Astrocyte (in vitro differentiated cells and primary cell): ENCODE measurements at regions not wholly inside any gene's neighbourhood (a gene's known extent, or its start where the extent isn't known, plus 50 kb on each side); places are given as distances from the start of the nearest gene placed in this dataset.

Experiments used
- DNase-seq: peaks from one replicate; pipeline ENCODE4 v3.0.0-alpha.2; 2010; ENCODE audit warnings: low read depth
- FAIRE-seq: peaks from 2 replicates; lab custom pipeline; 2011; peaks lifted over from hg19 to GRCh38; lab: Jason Lieb, UNC
- H2AFZ ChIP-seq: 2 replicates; pipeline ENCODE4 v1.6.0; 2012; ENCODE audit warnings: low read depth, low read length, inconsistent platforms
- H3K27ac ChIP-seq: 2 replicates; pipeline ENCODE4 v1.5.1; 2011; ENCODE audit warnings: low read depth, low read length, inconsistent platforms
- H3K27me3 ChIP-seq: 2 replicates; pipeline ENCODE4 v1.6.0; 2011; ENCODE audit warnings: low read length, inconsistent platforms; ENCODE audit not compliant: insufficient read depth
- H3K36me3 ChIP-seq: 2 replicates; pipeline ENCODE4 v1.5.1; 2011; ENCODE audit warnings: low read length, inconsistent platforms; ENCODE audit not compliant: insufficient read depth
- H3K4me1 ChIP-seq: 2 replicates; pipeline ENCODE4 v1.5.1; 2011; ENCODE audit warnings: low read length, inconsistent platforms; ENCODE audit not compliant: insufficient read depth
- H3K4me2 ChIP-seq: 2 replicates; pipeline ENCODE4 v1.6.0; 2012; ENCODE audit warnings: low read length, inconsistent platforms
- H3K4me3 ChIP-seq: 2 replicates; pipeline ENCODE4 v1.5.1; 2011; ENCODE audit warnings: low read depth, mild to moderate bottlenecking, low read length, inconsistent platforms; ENCODE audit not compliant: insufficient read depth
- H3K79me2 ChIP-seq: 2 replicates; pipeline ENCODE4 v1.6.0; 2012; ENCODE audit warnings: mild to moderate bottlenecking, low read length, inconsistent platforms; ENCODE audit not compliant: insufficient read depth
- H3K9ac ChIP-seq: 2 replicates; pipeline ENCODE4 v1.6.0; 2012; ENCODE audit warnings: mild to moderate bottlenecking, low read length, inconsistent platforms
- H3K9me3 ChIP-seq: 2 replicates; pipeline ENCODE4 v1.5.1; 2012; ENCODE audit warnings: low read depth, mild to moderate bottlenecking, low read length, inconsistent platforms; ENCODE audit not compliant: insufficient read depth
- H4K20me1 ChIP-seq: 2 replicates; pipeline ENCODE4 v1.6.0; 2012; ENCODE audit warnings: low read length, inconsistent platforms; ENCODE audit not compliant: insufficient read depth
- H3K27ac Mint-ChIP-seq: one replicate; pipeline ENCODE4 v1.8.0; 2021; ENCODE audit warnings: mild to moderate bottlenecking, mixed read lengths; ENCODE audit not compliant: unreplicated experiment
- H3K27me3 Mint-ChIP-seq: one replicate; pipeline ENCODE4 v1.8.0; 2021; ENCODE audit warnings: low read depth, mixed read lengths; ENCODE audit not compliant: unreplicated experiment
- H3K36me3 Mint-ChIP-seq: one replicate; pipeline ENCODE4 v1.8.0; 2021; ENCODE audit warnings: low read depth, mixed read lengths; ENCODE audit not compliant: unreplicated experiment
- H3K4me1 Mint-ChIP-seq: one replicate; pipeline ENCODE4 v1.8.0; 2021; ENCODE audit warnings: low read depth, mixed read lengths; ENCODE audit not compliant: unreplicated experiment
- H3K4me3 Mint-ChIP-seq: one replicate; pipeline ENCODE4 v1.8.0; 2021; ENCODE audit warnings: mild to moderate bottlenecking, moderate library complexity, mixed read lengths; ENCODE audit not compliant: unreplicated experiment
- H3K9me3 Mint-ChIP-seq: one replicate; pipeline ENCODE4 v1.8.0; 2021; ENCODE audit warnings: mild to moderate bottlenecking, mixed read lengths; ENCODE audit not compliant: unreplicated experiment
- CTCF ChIP-seq: IDR thresholded peaks from 2 replicates; pipeline ENCODE4 v1.5.1; 2011; ENCODE audit warnings: low read depth, mild to moderate bottlenecking, inconsistent platforms, low read length, moderate library complexity; ENCODE audit not compliant: insufficient read depth
- EZH2 ChIP-seq: IDR thresholded peaks from 2 replicates; pipeline ENCODE4 v1.6.1; 2012; ENCODE audit warnings: mild to moderate bottlenecking, low read length, inconsistent platforms; ENCODE audit not compliant: insufficient read depth

GRCh38 chr17:45640141-45640850, 143.8 kb upstream of the CRHR1 start:
- no peaks in the 10 kb centered on the region for H3K4me1 Mint-ChIP-seq
- H3K27ac Mint-ChIP-seq, result no peak overlapping the region
- no peak overlapping the region for H3K4me3 Mint-ChIP-seq
- H3K9me3 Mint-ChIP-seq, result no peaks in the 10 kb centered on the region
- FAIRE-seq, result peak; percentile 41
- no peaks in the 10 kb centered on the region for H3K4me1 ChIP-seq
- H3K4me2 ChIP-seq, result no peak overlapping the region
- peak; percentile 43 for DNase-seq
- no peaks in the 10 kb centered on the region for H3K9me3 ChIP-seq
- no peak overlapping the region for H3K27ac ChIP-seq
- no peak overlapping the region for H3K4me3 ChIP-seq
- H4K20me1 ChIP-seq, result no peaks in the 10 kb centered on the region
- no peaks in the 10 kb centered on the region for H3K79me2 ChIP-seq
- H3K36me3 Mint-ChIP-seq, result peaks cover 6% of the 10 kb centered on the region
- H3K27me3 Mint-ChIP-seq, result no peaks in the 10 kb centered on the region
- H3K27me3 ChIP-seq, result no peaks in the 10 kb centered on the region
- no peak overlapping the region for H2AFZ ChIP-seq
- no peak overlapping the region for H3K9ac ChIP-seq
- H3K36me3 ChIP-seq, result no peaks in the 10 kb centered on the region
- TF ChIP-seq CTCF (peak; percentile 96), EZH2 (no peak)

GRCh38 chr17:45641541-45641940, 142.6 kb upstream of the CRHR1 start:
- H3K27ac Mint-ChIP-seq, result no peak overlapping the region

More at GRCh38 chr17:45641541-45641940, 142.6 kb upstream of the CRHR1 start:
- Mint-ChIP-seq H3K36me3 (peaks cover 4% of the 10 kb centered on the region), H3K9me3 (no peaks in the 10 kb centered on the region), H3K27me3 (no peaks in the 10 kb centered on the region), H3K4me1 (peaks cover 3% of the 10 kb centered on the region), H3K4me3 (no peak overlapping the region)
- Histone ChIP-seq H3K79me2 (no peaks in the 10 kb centered on the region), H3K9ac (no peak overlapping the region), H3K36me3 (no peaks in the 10 kb centered on the region), H3K4me1 (no peaks in the 10 kb centered on the region), H2AFZ (no peak overlapping the region), H3K27me3 (peaks cover 4% of the 10 kb centered on the region), H3K9me3 (no peaks in the 10 kb centered on the region), H3K4me3 (no peak overlapping the region), H3K27ac (no peak overlapping the region), H3K4me2 (no peak overlapping the region), H4K20me1 (no peaks in the 10 kb centered on the region)
- no peak for DNase-seq
- TF ChIP-seq CTCF, result no peak
- FAIRE-seq, result no peak
